Psoas muscle (tissue), 7 donors: ENCODE measurements at regions not wholly inside any gene's neighbourhood (a gene's known extent, or its start where the extent isn't known, plus 50 kb on each side); places are given as distances from the start of the nearest gene placed in this dataset.

Experiments used
- ATAC-seq, 4 donors: fragments of 200-7000 bp; cut with Tn5 transposase; one replicate each; pipeline ENCODE4 v1.9.1; 2020; ENCODE audit warnings: moderate library complexity in 3 of 4, mild to moderate bottlenecking in 2 of 4
- DNase-seq, 2 donors: peaks; one replicate each; pipeline ENCODE4 v3.0.0-alpha.2; 2020
- H3K27ac ChIP-seq: fragments of 200-600 bp; one replicate; pipeline ENCODE4 v1.8.0; 2022
- H3K27me3 ChIP-seq, 3 donors: fragments of 200-600 bp in 1 of 3; one replicate each; pipeline versions ENCODE4 v1.6.1 to v1.8.0; 2013 to 2022; ENCODE audit warnings: low read length in 2 of 3, mild to moderate bottlenecking in 2 of 3, moderate library complexity in 1 of 3; ENCODE audit not compliant: insufficient read depth in 3 of 3
- H3K36me3 ChIP-seq, 2 donors: fragments of 200-600 bp in 1 of 2; one replicate each; pipeline versions ENCODE4 v1.6.1 to v1.8.0; 2013 to 2022; ENCODE audit warnings: low read depth in 1 of 2, mild to moderate bottlenecking in 1 of 2, moderate library complexity in 1 of 2; ENCODE audit not compliant: insufficient read depth in 1 of 2
- H3K4me1 ChIP-seq: fragments of 200-600 bp; one replicate; pipeline ENCODE4 v1.8.0; 2022
- H3K4me3 ChIP-seq: fragments of 200-600 bp; one replicate; pipeline ENCODE4 v1.8.0; 2022; ENCODE audit warnings: mild to moderate bottlenecking
- H3K9me3 ChIP-seq: fragments of 200-600 bp; one replicate; pipeline ENCODE4 v1.8.0; 2022
- CTCF ChIP-seq: fragments of 200-600 bp; IDR thresholded peaks from one replicate; pipeline ENCODE4 v1.8.0; 2022; ENCODE audit warnings: antibody characterized with exemption
- WGBS, 3 donors: extraction: QIAGEN DNeasy Blood & Tissue Kit; methylation state at CpG; one replicate each; pipeline versions ENCODE4 v1.1.6 to v1.1.7; 2013; 5-methylcytosine and 5-hydroxymethylcytosine counted together
- intact Hi-C, 2 donors: fragments of 100-400 bp; cut with DNase I; formaldehyde crosslinking; loops; one replicate each; pipeline versions ENCODE4 v1.11.0 to v1.14.2; 2022
- donor health status: healthy with polysubstance abuse.
- donor health status: DM: no; HTN: no; CAD: no; lungs with moderate emphysema.
- donor health status: Bipolar disorder and iron deficiency.
- donor health status: healthy.
- donor health status: DM: yes; HTN: yes; CAD: no.
- donor health status: DM: no; HTN: no; CAD: no.
- donor health status: DM: yes; HTN: yes; CAD: no.

GRCh38 chr5:124924729-124925128 lies 178.3 kb upstream of the ZNF608 start:
- Histone ChIP-seq H3K27ac (no peak overlapping the region), H3K9me3 (no peaks in the 10 kb centered on the region), H3K27me3 (no peaks in the 10 kb centered on the region), H3K36me3 (no peaks in the 10 kb centered on the region), H3K4me3 (no peak overlapping the region), H3K4me1 (peaks cover 14% of the 10 kb centered on the region)
- no peak for TF ChIP-seq CTCF
- WGBS, 3 donors = 99 to 100% (median 100%) methylated on average over 1 of the region's 1 CpG
- ATAC-seq (no peak), DNase-seq (no peak)
- intact Hi-C loops = no loop called here

GRCh38 chr5:124927735-124928134 lies 181.3 kb upstream of the ZNF608 start:
- ATAC-seq = no peak
- intact Hi-C loops = no loop called here
- Histone ChIP-seq H3K27ac (no peak overlapping the region), H3K27me3 (no peaks in the 10 kb centered on the region), H3K4me1 (peaks cover 11% of the 10 kb centered on the region), H3K4me3 (no peak overlapping the region), H3K36me3 (no peaks in the 10 kb centered on the region), H3K9me3 (no peaks in the 10 kb centered on the region)
- 60 to 83% (median 79%) methylated on average over 3 of the region's 3 CpGs for WGBS, 3 donors
- no peak for TF ChIP-seq CTCF
- no peak for DNase-seq

- no peak overlapping the region for H3K4me3 ChIP-seq
- intact Hi-C loops = no loop called here
- H3K27me3 ChIP-seq = no peaks in the 10 kb centered on the region
- H3K4me1 ChIP-seq = no peaks in the 10 kb centered on the region
- H3K9me3 ChIP-seq = no peaks in the 10 kb centered on the region
- DNase-seq = no peak
- no peak overlapping the region for H3K27ac ChIP-seq
- ATAC-seq = no peak
- no peak for TF ChIP-seq CTCF
- H3K36me3 ChIP-seq = no peaks in the 10 kb centered on the region
- WGBS, 3 donors = 94 to 98% (median 97%) methylated on average over 5 of the region's 5 CpGs
Observed at GRCh38 chr5:124929000-124929399, 182.6 kb upstream of the ZNF608 start.

GRCh38 chr5:124932791-124933600 lies 186.6 kb upstream of the ZNF608 start:
- H3K36me3 ChIP-seq = no peaks in the 10 kb centered on the region
- no peak for DNase-seq
- no peaks in the 10 kb centered on the region for H3K9me3 ChIP-seq
- ATAC-seq = no peak
- 47 to 51% (median 49%) methylated on average over 4 of the region's 4 CpGs for WGBS, 3 donors
- intact Hi-C loops = no loop called here
- no peaks in the 10 kb centered on the region for H3K4me1 ChIP-seq
- no peak overlapping the region for H3K27ac ChIP-seq
- H3K27me3 ChIP-seq = no peaks in the 10 kb centered on the region
- H3K4me3 ChIP-seq = no peak overlapping the region
- no peak for TF ChIP-seq CTCF

GRCh38 chr5:124935065-124935464 lies 188.6 kb upstream of the ZNF608 start:
- ATAC-seq (no peak), DNase-seq (no peak)
- 80 to 85% (median 83%) methylated on average over 4 of the region's 4 CpGs for WGBS, 3 donors
- no peak overlapping the region for H3K4me3 ChIP-seq
- H3K9me3 ChIP-seq = no peaks in the 10 kb centered on the region
- no peaks in the 10 kb centered on the region for H3K36me3 ChIP-seq
- TF ChIP-seq CTCF = no peak
- intact Hi-C loops = no loop called here
- no peak overlapping the region for H3K27ac ChIP-seq
- no peaks in the 10 kb centered on the region for H3K4me1 ChIP-seq
- H3K27me3 ChIP-seq = no peaks in the 10 kb centered on the region
